ENCODE measurements at regions not wholly inside any gene's neighbourhood (a gene's known extent, or its start where the extent isn't known, plus 50 kb on each side); places are given as distances from the start of the nearest gene placed in this dataset.

GRCh38 chr3:187941135-187941847 is 196.0 kb upstream of the BCL6 start:
- POLR2A ChIA-PET = no interaction called here
- Histone ChIP-seq H3K27ac (peak overlapping the region; percentile 40 to 66; a peak in 4 of 6 replicates), H3K4me3 (no peak overlapping the region), H3K4me1 (peaks cover 42% of the 10 kb centered on the region), H3K9me3 (no peaks in the 10 kb centered on the region), H3K4me2 (no peak overlapping the region)
- FAIRE-seq (no peak), DNase-seq (ENCODE audit: low read depth in 1 of 2, low spot score in 1 of 2) (no peak), ATAC-seq (no peak)
- 86% methylated on average over 4 of the region's 4 CpGs for WGBS (ENCODE audit: missing lambda C conversion rate)
- TF ChIP-seq, protein P1, sequence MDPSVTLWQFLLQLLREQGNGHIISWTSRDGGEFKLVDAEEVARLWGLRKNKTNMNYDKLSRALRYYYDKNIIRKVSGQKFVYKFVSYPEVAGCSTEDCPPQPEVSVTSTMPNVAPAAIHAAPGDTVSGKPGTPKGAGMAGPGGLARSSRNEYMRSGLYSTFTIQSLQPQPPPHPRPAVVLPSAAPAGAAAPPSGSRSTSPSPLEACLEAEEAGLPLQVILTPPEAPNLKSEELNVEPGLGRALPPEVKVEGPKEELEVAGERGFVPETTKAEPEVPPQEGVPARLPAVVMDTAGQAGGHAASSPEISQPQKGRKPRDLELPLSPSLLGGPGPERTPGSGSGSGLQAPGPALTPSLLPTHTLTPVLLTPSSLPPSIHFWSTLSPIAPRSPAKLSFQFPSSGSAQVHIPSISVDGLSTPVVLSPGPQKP (IDR thresholded peaks at IDR 0.05; ENCODE audit: low read depth, low read length) = no peak
- TF ChIP-seq MAZ (IDR thresholded peaks at IDR 0.05; ENCODE audit: borderline replicate concordance, low read depth, low read length) (no peak), E2F6 (IDR thresholded peaks at IDR 0.05; ENCODE audit: borderline replicate concordance, low read depth) (no peak), USF2 (IDR thresholded peaks at IDR 0.05) (no peak), CHD2 (IDR thresholded peaks at IDR 0.05; ENCODE audit: low read length, partially characterized antibody) (no peak), FOSB (CRISPR knock-in tag; IDR thresholded peaks at IDR 0.05) (no peak), EHMT2 (IDR thresholded peaks at IDR 0.05; ENCODE audit: low read depth) (no peak), CBX8 (IDR thresholded peaks at IDR 0.05) (no peak), HOXB5 (CRISPR knock-in tag; IDR thresholded peaks at IDR 0.05) (no peak), FOSL2 (IDR thresholded peaks at IDR 0.05) (no peak), FOSL2 (CRISPR knock-in tag; IDR thresholded peaks at IDR 0.05) (no peak), JUNB (IDR thresholded peaks at IDR 0.05) (no peak), RARB (CRISPR knock-in tag; IDR thresholded peaks at IDR 0.05) (no peak), ESRRA (IDR thresholded peaks at IDR 0.05; ENCODE audit: borderline replicate concordance, low read length) (no peak), ZFP36 (IDR thresholded peaks at IDR 0.05; ENCODE audit: borderline replicate concordance, partially characterized antibody) (no peak)
- TF ChIP-seq, protein P2, sequence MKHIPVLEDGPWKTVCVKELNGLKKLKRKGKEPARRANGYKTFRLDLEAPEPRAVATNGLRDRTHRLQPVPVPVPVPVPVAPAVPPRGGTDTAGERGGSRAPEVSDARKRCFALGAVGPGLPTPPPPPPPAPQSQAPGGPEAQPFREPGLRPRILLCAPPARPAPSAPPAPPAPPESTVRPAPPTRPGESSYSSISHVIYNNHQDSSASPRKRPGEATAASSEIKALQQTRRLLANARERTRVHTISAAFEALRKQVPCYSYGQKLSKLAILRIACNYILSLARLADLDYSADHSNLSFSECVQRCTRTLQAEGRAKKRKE (CRISPR knock-in tag; IDR thresholded peaks at IDR 0.05; ENCODE audit: low read depth) = no peak
- CTCF ChIA-PET = no interaction called here

GRCh38 chr3:187941848-187942194 is 196.6 kb upstream of the BCL6 start:
- peaks cover 47% of the 10 kb centered on the region for H3K4me1 ChIP-seq
- ATAC-seq (no peak), FAIRE-seq (no peak), DNase-seq (ENCODE audit: low read depth in 1 of 2, low spot score in 1 of 2) (no peak)
- H3K9me3 ChIP-seq = no peaks in the 10 kb centered on the region
- TF ChIP-seq FOXS1 (CRISPR knock-in tag; IDR thresholded peaks at IDR 0.05) (no peak), CTCF (IDR thresholded peaks at IDR 0.05) (no peak), NR3C1 (IDR thresholded peaks at IDR 0.05) (no peak), SREBF2 (IDR thresholded peaks at IDR 0.05) (no peak), JUN (IDR thresholded peaks at IDR 0.05) (no peak), ZSCAN20 (CRISPR knock-in tag; IDR thresholded peaks at IDR 0.05) (no peak), POLR2AphosphoS2 (conservative IDR thresholded peaks at IDR 0.05; ENCODE audit: low read length) (no peak), E2F6 (IDR thresholded peaks at IDR 0.05; ENCODE audit: borderline replicate concordance, low read depth) (no peak), EHMT2 (IDR thresholded peaks at IDR 0.05; ENCODE audit: low read depth) (no peak), FOSL2 (IDR thresholded peaks at IDR 0.05) (no peak), FOSL2 (CRISPR knock-in tag; IDR thresholded peaks at IDR 0.05) (no peak)
- ChIA-PET CTCF (no interaction called here), POLR2A (interaction anchor here (1.7 kb wide), 1 partner anchor 196 kb away, joined by 6 read pairs; the partner anchor contains the start of gene BCL6)
- WGBS (ENCODE audit: missing lambda C conversion rate) = 89% methylated on average over 2 of the region's 2 CpGs
- peak overlapping the region; percentile 40 to 82; a peak in 3 of 6 replicates for H3K27ac ChIP-seq
- no peak overlapping the region for H3K4me2 ChIP-seq
- no peak overlapping the region for H3K4me3 ChIP-seq

Measured in A549 (cell line).